ENCODE measurements at regions not wholly inside any gene's neighbourhood (a gene's known extent, or its start where the extent isn't known, plus 50 kb on each side); places are given as distances from the start of the nearest gene placed in this dataset.

GRCh38 chr16:62940569-62940968 is 904.3 kb upstream of the CDH8 start:
- no peaks in the 10 kb centered on the region for H3K36me3 Mint-ChIP-seq
- no peaks in the 10 kb centered on the region for H3K27me3 Mint-ChIP-seq
- ATAC-seq (replicated peaks): no peak
- no peak for DNase-seq
- H3K9me3 Mint-ChIP-seq: no peaks in the 10 kb centered on the region
- no peak overlapping the region for H3K4me3 Mint-ChIP-seq
- H3K27ac Mint-ChIP-seq: no peak overlapping the region
- H3K4me1 Mint-ChIP-seq: no peaks in the 10 kb centered on the region

DNA sequence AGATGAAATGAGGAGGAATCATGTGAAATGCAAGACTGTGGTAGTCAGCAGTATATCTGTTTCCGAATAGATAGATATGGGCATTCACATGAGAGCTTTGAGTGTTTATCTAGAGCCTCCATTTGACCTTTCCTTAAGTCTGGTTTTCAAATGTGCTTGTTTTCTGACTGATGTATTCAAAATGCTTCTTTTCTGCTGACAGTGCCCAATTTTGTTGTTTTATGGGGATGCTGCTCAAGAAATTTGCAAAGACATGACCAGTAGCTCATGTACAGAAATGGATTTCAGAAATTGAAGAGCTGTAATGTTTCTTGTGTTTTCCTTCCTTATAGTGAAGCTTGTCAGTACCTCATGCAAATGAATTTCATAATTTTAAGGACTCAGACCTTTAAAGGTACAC is 903.4 kb upstream of the CDH8 start:
- H3K9me3 Mint-ChIP-seq: no peaks in the 10 kb centered on the region
- no peak for DNase-seq
- H3K4me3 Mint-ChIP-seq: no peak overlapping the region
- no peaks in the 10 kb centered on the region for H3K27me3 Mint-ChIP-seq
- no peaks in the 10 kb centered on the region for H3K4me1 Mint-ChIP-seq
- H3K36me3 Mint-ChIP-seq: no peaks in the 10 kb centered on the region
- no peak for ATAC-seq (replicated peaks)
- no peak overlapping the region for H3K27ac Mint-ChIP-seq

DNA sequence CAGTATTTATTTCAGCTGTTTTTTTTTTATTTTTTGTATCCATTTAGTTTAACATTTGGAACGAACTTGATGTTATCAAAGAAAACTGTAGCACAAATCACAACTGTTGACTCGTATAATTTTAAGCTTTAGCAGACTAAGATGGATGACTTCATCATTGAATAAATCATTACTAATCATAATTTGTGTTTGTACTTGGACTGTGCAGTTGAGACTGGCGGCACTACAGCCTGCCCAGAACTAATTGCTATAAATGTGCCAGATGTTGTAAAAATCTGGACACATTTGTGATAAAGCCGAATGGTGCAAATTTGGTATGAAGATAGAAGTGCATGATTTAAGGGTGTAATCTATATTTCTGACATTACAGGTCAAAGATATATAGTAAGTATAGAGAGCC is 897.7 kb upstream of the CDH8 start:
- ATAC-seq (replicated peaks): no peak
- no peak for DNase-seq
- Mint-ChIP-seq H3K27me3 (no peaks in the 10 kb centered on the region), H3K4me1 (no peaks in the 10 kb centered on the region), H3K36me3 (no peaks in the 10 kb centered on the region), H3K27ac (no peak overlapping the region), H3K9me3 (peaks cover 0 to 2% of the 10 kb centered on the region in 2 donors), H3K4me3 (no peak overlapping the region)

- Mint-ChIP-seq H3K4me3 (no peak overlapping the region), H3K9me3 (peaks cover under 1 to 5% of the 10 kb centered on the region in 2 donors), H3K4me1 (no peaks in the 10 kb centered on the region), H3K27me3 (no peaks in the 10 kb centered on the region), H3K27ac (no peak overlapping the region), H3K36me3 (no peaks in the 10 kb centered on the region)
- ATAC-seq (replicated peaks) (no peak), DNase-seq (no peak)
These were observed 893.4 kb upstream of the CDH8 start for GRCh38 chr16:62929593-62929992.

GRCh38 chr16:62927122-62927521 is 890.9 kb upstream of the CDH8 start:
- Mint-ChIP-seq H3K4me3 (no peak overlapping the region), H3K9me3 (peaks cover 3 to 7% of the 10 kb centered on the region in 2 donors), H3K27ac (no peak overlapping the region), H3K4me1 (no peaks in the 10 kb centered on the region), H3K27me3 (no peaks in the 10 kb centered on the region), H3K36me3 (no peaks in the 10 kb centered on the region)
- no peak for DNase-seq
- no peak for ATAC-seq (replicated peaks)

- peaks cover 3 to 7% of the 10 kb centered on the region in 2 donors for H3K9me3 Mint-ChIP-seq
- DNase-seq (no peak), ATAC-seq (replicated peaks) (no peak)
- H3K36me3 Mint-ChIP-seq: no peaks in the 10 kb centered on the region
- no peaks in the 10 kb centered on the region for H3K4me1 Mint-ChIP-seq
- no peak overlapping the region for H3K4me3 Mint-ChIP-seq
- H3K27me3 Mint-ChIP-seq: no peaks in the 10 kb centered on the region
- no peak overlapping the region for H3K27ac Mint-ChIP-seq
These were observed 890.0 kb upstream of the CDH8 start for GRCh38 chr16:62926121-62926801.

GRCh38 chr16:62921904-62922303 is 885.7 kb upstream of the CDH8 start:
- Mint-ChIP-seq H3K36me3 (no peaks in the 10 kb centered on the region), H3K4me3 (no peak overlapping the region), H3K9me3 (peaks cover 3 to 6% of the 10 kb centered on the region in 2 donors), H3K27ac (no peak overlapping the region), H3K4me1 (no peaks in the 10 kb centered on the region), H3K27me3 (no peaks in the 10 kb centered on the region)
- DNase-seq (no peak), ATAC-seq (replicated peaks) (no peak)

- Mint-ChIP-seq H3K4me1 (no peaks in the 10 kb centered on the region), H3K27ac (no peak overlapping the region), H3K27me3 (no peaks in the 10 kb centered on the region), H3K36me3 (no peaks in the 10 kb centered on the region), H3K9me3 (peaks cover 0 to 6% of the 10 kb centered on the region in 2 donors), H3K4me3 (no peak overlapping the region)
- DNase-seq (no peak), ATAC-seq (replicated peaks) (no peak)
These were observed 877.7 kb upstream of the CDH8 start for GRCh38 chr16:62913924-62914323.

- Mint-ChIP-seq H3K27me3 (no peaks in the 10 kb centered on the region), H3K27ac (no peak overlapping the region), H3K4me1 (no peaks in the 10 kb centered on the region), H3K9me3 (peaks cover 0 to 9% of the 10 kb centered on the region in 2 donors), H3K4me3 (no peak overlapping the region), H3K36me3 (no peaks in the 10 kb centered on the region)
- DNase-seq (no peak), ATAC-seq (replicated peaks) (no peak)
These were observed 877.1 kb upstream of the CDH8 start for GRCh38 chr16:62913333-62913732.

- DNase-seq: no peak
- Mint-ChIP-seq H3K27ac (no peak overlapping the region), H3K4me1 (no peaks in the 10 kb centered on the region), H3K27me3 (no peaks in the 10 kb centered on the region), H3K9me3 (peaks cover 4 to 9% of the 10 kb centered on the region in 2 donors), H3K36me3 (no peaks in the 10 kb centered on the region), H3K4me3 (no peak overlapping the region)
- ATAC-seq (replicated peaks): no peak
These were observed 873.4 kb upstream of the CDH8 start for GRCh38 chr16:62909597-62909996.

GRCh38 chr16:62907562-62907961 is 871.3 kb upstream of the CDH8 start:
- H3K9me3 Mint-ChIP-seq: peaks cover 7 to 11% of the 10 kb centered on the region in 2 donors
- H3K4me3 Mint-ChIP-seq: no peak overlapping the region
- no peaks in the 10 kb centered on the region for H3K27me3 Mint-ChIP-seq
- H3K27ac Mint-ChIP-seq: no peak overlapping the region
- no peak for DNase-seq
- no peak for ATAC-seq (replicated peaks)
- H3K36me3 Mint-ChIP-seq: no peaks in the 10 kb centered on the region
- H3K4me1 Mint-ChIP-seq: no peaks in the 10 kb centered on the region

DNA sequence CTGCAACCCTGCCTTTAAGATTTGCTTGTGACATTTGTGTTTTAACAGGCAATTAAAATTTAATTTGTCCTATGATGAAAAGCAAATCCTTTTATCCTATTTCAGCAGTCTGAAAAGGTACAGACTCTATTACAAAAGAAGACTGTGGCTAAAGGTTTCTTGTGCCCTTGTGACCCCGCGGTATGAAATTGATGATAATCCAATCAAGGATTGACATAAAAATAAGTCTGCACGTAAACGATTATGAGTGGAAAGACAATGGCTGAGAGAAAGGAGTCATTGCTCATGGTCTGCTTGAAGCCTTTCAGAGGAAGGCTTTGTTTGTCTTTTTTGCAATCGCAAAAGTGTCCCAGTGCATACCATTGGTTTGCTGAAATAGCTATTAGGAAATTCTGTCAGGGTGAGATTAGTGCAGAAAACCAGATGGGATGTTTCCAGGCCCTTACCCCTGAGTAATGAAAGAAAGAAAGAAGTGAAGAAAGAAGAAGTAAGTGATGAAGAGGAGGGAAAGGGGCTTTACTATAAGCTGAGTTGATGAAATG is 867.8 kb upstream of the CDH8 start:
- no peak overlapping the region for H3K4me3 Mint-ChIP-seq
- no peaks in the 10 kb centered on the region for H3K27me3 Mint-ChIP-seq
- H3K27ac Mint-ChIP-seq: no peak overlapping the region
- H3K9me3 Mint-ChIP-seq: peaks cover 7 to 8% of the 10 kb centered on the region in 2 donors
- ATAC-seq (replicated peaks) (no peak), DNase-seq (no peak)
- H3K36me3 Mint-ChIP-seq: no peaks in the 10 kb centered on the region
- no peaks in the 10 kb centered on the region for H3K4me1 Mint-ChIP-seq

DNA sequence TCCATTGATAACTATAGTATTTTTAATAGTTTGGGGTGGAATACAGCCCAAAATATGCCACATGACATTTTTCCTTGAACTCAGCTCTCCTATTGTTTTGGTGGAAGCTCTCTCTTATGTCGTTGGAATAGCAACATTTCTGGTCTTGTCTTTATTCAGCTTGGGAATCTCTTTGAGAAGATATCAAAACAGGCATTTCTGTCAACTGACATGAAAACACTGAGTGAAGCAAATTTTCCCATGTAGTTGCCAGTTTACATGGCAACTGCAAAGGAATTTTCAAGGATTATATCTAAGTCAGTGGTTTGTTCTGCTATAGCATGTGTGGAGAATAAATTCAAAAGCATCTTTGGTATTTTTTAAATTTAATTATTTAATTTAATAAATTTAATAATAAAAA is 863.5 kb upstream of the CDH8 start:
- H3K27me3 Mint-ChIP-seq: no peaks in the 10 kb centered on the region
- H3K4me3 Mint-ChIP-seq: no peak overlapping the region
- no peak for DNase-seq
- no peak for ATAC-seq (replicated peaks)
- H3K36me3 Mint-ChIP-seq: no peaks in the 10 kb centered on the region
- H3K27ac Mint-ChIP-seq: no peak overlapping the region
- H3K4me1 Mint-ChIP-seq: no peaks in the 10 kb centered on the region
- peaks cover 2 to 9% of the 10 kb centered on the region in 2 donors for H3K9me3 Mint-ChIP-seq

DNA sequence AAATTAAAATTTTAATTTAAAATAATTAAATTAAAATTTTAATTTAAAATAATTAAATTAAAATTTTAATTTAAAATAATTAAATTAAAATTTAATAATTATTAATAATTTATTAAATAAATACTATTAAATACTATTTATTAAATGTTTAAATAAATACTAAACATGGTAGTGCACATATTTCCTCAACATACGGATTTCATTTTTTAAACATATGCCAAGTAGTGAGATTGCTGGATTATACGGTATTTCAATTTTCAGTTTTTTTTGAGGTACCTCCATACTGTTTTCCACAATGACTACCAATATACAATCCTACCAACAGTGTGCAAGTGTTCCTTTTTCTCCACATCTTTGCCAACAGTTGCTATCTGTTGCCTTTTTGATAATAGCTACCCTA is 852.9 kb upstream of the CDH8 start:
- H3K4me1 Mint-ChIP-seq: no peaks in the 10 kb centered on the region
- no peak for ATAC-seq (replicated peaks)
- peaks cover 8 to 13% of the 10 kb centered on the region in 2 donors for H3K9me3 Mint-ChIP-seq

GRCh38 chr16:62883509-62883908 is 847.3 kb upstream of the CDH8 start:
- Mint-ChIP-seq H3K4me1 (no peaks in the 10 kb centered on the region), H3K27me3 (no peaks in the 10 kb centered on the region), H3K4me3 (no peak overlapping the region), H3K9me3 (peaks cover 3 to 8% of the 10 kb centered on the region in 2 donors), H3K36me3 (no peaks in the 10 kb centered on the region), H3K27ac (no peak overlapping the region)
- ATAC-seq (replicated peaks) (no peak), DNase-seq (no peak)

More for the DNA sequence above, 852.9 kb upstream of the CDH8 start:
- H3K4me3 Mint-ChIP-seq: no peak overlapping the region
- no peaks in the 10 kb centered on the region for H3K27me3 Mint-ChIP-seq
- no peaks in the 10 kb centered on the region for H3K36me3 Mint-ChIP-seq
- no peak overlapping the region for H3K27ac Mint-ChIP-seq
- DNase-seq: no peak
